Psoas muscle (tissue), 7 donors: ENCODE measurements at regions not wholly inside any gene's neighbourhood (a gene's known extent, or its start where the extent isn't known, plus 50 kb on each side); places are given as distances from the start of the nearest gene placed in this dataset.
A peak's percentile ranks its signal among the peaks of the same experiment; 100 is the strongest.

Source experiments
- ATAC-seq, 4 donors: fragments of 200-7000 bp; cut with Tn5 transposase; one replicate each; pipeline ENCODE4 v1.9.1; 2020; ENCODE audit warnings: moderate library complexity in 3 of 4, mild to moderate bottlenecking in 2 of 4
- DNase-seq, 2 donors: peaks; one replicate each; pipeline ENCODE4 v3.0.0-alpha.2; 2020
- H3K27ac ChIP-seq: fragments of 200-600 bp; one replicate; pipeline ENCODE4 v1.8.0; 2022
- H3K27me3 ChIP-seq, 3 donors: fragments of 200-600 bp in 1 of 3; one replicate each; pipeline versions ENCODE4 v1.6.1 to v1.8.0; 2013 to 2022; ENCODE audit warnings: low read length in 2 of 3, mild to moderate bottlenecking in 2 of 3, moderate library complexity in 1 of 3; ENCODE audit not compliant: insufficient read depth in 3 of 3
- H3K36me3 ChIP-seq, 2 donors: fragments of 200-600 bp in 1 of 2; one replicate each; pipeline versions ENCODE4 v1.6.1 to v1.8.0; 2013 to 2022; ENCODE audit warnings: low read depth in 1 of 2, mild to moderate bottlenecking in 1 of 2, moderate library complexity in 1 of 2; ENCODE audit not compliant: insufficient read depth in 1 of 2
- H3K4me1 ChIP-seq: fragments of 200-600 bp; one replicate; pipeline ENCODE4 v1.8.0; 2022
- H3K4me3 ChIP-seq: fragments of 200-600 bp; one replicate; pipeline ENCODE4 v1.8.0; 2022; ENCODE audit warnings: mild to moderate bottlenecking
- H3K9me3 ChIP-seq: fragments of 200-600 bp; one replicate; pipeline ENCODE4 v1.8.0; 2022
- CTCF ChIP-seq: fragments of 200-600 bp; IDR thresholded peaks from one replicate; pipeline ENCODE4 v1.8.0; 2022; ENCODE audit warnings: antibody characterized with exemption
- WGBS, 3 donors: extraction: QIAGEN DNeasy Blood & Tissue Kit; methylation state at CpG; one replicate each; pipeline versions ENCODE4 v1.1.6 to v1.1.7; 2013; 5-methylcytosine and 5-hydroxymethylcytosine counted together
- intact Hi-C, 2 donors: fragments of 100-400 bp; cut with DNase I; formaldehyde crosslinking; loops; one replicate each; pipeline versions ENCODE4 v1.11.0 to v1.14.2; 2022
- donor health status: healthy with polysubstance abuse.
- donor health status: DM: no; HTN: no; CAD: no; lungs with moderate emphysema.
- donor health status: Bipolar disorder and iron deficiency.
- donor health status: healthy.
- donor health status: DM: yes; HTN: yes; CAD: no.
- donor health status: DM: no; HTN: no; CAD: no.
- donor health status: DM: yes; HTN: yes; CAD: no.

- Histone ChIP-seq H3K27ac (no peak overlapping the region), H3K4me3 (peak overlapping the region; percentile 0), H3K27me3 (no peaks in the 10 kb centered on the region), H3K36me3 (no peaks in the 10 kb centered on the region), H3K4me1 (no peaks in the 10 kb centered on the region), H3K9me3 (no peaks in the 10 kb centered on the region)
- no peak for DNase-seq
- 69 to 77% (median 73%) methylated on average over 2 of the region's 2 CpGs for WGBS, 3 donors
- intact Hi-C loops, result no loop called here
- no peak for TF ChIP-seq CTCF
- no peak for ATAC-seq
These were observed 179.2 kb upstream of the HSF2 start for GRCh38 chr6:122220254-122220653.

DNA sequence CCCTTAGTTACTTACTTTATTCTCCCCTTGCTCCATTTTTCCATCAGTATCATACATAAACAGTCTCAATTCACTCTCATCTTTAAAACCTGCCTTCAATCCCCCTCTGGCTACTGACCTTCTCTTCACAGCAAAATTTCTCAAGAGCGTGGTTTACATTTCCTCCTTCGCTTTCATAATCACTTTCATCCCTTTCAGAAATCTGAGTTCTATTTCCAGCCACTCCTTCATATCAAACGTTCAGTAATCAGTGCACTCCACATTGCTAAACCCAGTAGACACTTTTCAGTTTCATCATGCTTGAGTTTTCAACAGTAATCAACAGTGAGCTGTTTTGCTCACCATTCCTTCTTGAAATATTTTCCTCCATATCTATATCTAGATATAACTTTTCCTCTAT lies 176.7 kb upstream of the HSF2 start:
- Histone ChIP-seq H3K4me1 (no peaks in the 10 kb centered on the region), H3K9me3 (no peaks in the 10 kb centered on the region), H3K27ac (peak overlapping the region; percentile 70), H3K4me3 (peak overlapping the region; percentile 35), H3K36me3 (no peaks in the 10 kb centered on the region), H3K27me3 (no peaks in the 10 kb centered on the region)
- ATAC-seq (peak in 3 of 4 donors; percentile 66 to 78 (median 76)), DNase-seq (no peak)
- 37 to 65% (median 38%) methylated on average over 3 of the region's 3 CpGs for WGBS, 3 donors
- intact Hi-C loops, result no loop called here
- no peak for TF ChIP-seq CTCF

DNA sequence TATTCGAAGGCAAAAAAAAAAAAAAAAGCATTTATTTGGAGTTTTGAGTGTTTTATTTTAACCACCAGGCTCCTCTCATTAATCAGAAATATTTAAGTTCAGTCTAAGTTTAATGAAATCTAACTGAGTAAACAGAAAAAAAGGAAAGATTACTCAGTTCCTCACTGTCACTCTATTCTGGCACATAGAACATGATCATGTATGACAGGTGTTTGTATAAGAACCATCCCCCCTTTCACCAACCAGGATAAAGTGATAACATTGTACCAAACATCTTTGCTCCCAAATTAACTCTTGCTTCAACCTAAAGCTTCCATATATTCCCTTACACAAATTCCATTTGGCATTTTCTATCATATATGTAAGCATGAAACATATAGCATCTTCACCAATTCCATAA lies 176.2 kb upstream of the HSF2 start:
- peak in 2 of 4 donors; percentile 58 to 78 for ATAC-seq
- H3K9me3 ChIP-seq, result no peaks in the 10 kb centered on the region
- no peak for DNase-seq
- no peak for TF ChIP-seq CTCF
- no peaks in the 10 kb centered on the region for H3K36me3 ChIP-seq
- WGBS, 3 donors, result 45 to 59% (median 59%) methylated on average over 1 of the region's 1 CpG
- no peak overlapping the region for H3K4me3 ChIP-seq
- no peaks in the 10 kb centered on the region for H3K27me3 ChIP-seq
- H3K27ac ChIP-seq, result peak overlapping the region; percentile 70
- H3K4me1 ChIP-seq, result no peaks in the 10 kb centered on the region
- intact Hi-C loops, result no loop called here

GRCh38 chr6:122238861-122239260 lies 160.6 kb upstream of the HSF2 start:
- no peaks in the 10 kb centered on the region for H3K4me1 ChIP-seq
- intact Hi-C loops, result no loop called here
- DNase-seq (no peak), ATAC-seq (no peak)
- H3K4me3 ChIP-seq, result no peak overlapping the region
- no peak overlapping the region for H3K27ac ChIP-seq
- no peaks in the 10 kb centered on the region for H3K27me3 ChIP-seq
- H3K9me3 ChIP-seq, result peaks cover 12% of the 10 kb centered on the region
- no peak for TF ChIP-seq CTCF
- H3K36me3 ChIP-seq, result no peaks in the 10 kb centered on the region

DNA sequence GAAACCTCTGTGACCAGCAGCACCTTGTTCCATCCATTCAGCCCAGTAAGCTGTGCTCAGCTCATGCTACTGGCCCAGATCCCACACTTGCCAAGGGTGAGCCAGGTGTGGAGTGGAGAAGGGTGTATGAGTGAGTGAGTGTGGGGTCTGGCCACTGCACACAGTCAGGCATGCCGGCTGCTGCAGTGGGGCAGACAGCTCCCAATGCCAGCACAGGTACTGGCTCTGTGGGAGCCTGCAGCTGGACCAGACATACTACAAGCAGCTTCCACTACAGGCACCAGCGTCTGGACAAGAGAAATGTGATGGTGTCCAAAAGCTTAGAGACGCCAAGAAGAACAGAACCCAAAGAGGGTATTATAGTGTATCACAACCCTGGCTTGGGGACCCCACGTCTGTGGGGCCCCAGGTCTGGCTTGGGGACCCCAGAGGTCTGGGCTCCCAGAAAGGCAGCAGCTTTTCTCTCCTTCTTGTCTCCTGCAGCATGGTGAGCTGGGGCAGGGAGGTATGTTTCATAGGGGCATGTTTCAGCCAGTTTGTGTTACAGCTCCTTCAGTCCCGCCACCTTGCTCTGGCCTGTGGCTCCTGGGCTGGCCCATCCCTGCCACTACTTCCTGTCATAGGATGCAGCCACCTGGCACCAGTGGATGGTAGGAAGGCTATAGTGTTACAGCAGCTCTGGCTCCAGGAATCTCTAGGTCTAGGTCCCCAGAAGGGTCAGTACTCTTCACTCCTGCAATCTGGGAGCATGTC lies 152.4 kb upstream of the HSF2 start:
- Histone ChIP-seq H3K4me3 (no peak overlapping the region), H3K27ac (no peak overlapping the region), H3K4me1 (no peaks in the 10 kb centered on the region), H3K36me3 (no peaks in the 10 kb centered on the region), H3K27me3 (no peaks in the 10 kb centered on the region), H3K9me3 (peaks cover 24% of the 10 kb centered on the region)
- DNase-seq, result peak in 1 of 2 donors; percentile 39
- intact Hi-C loops, result no loop called here
- no peak for ATAC-seq
- WGBS, 3 donors, result 72 to 82% (median 78%) methylated on average over 5 of the region's 5 CpGs
- no peak for TF ChIP-seq CTCF
